GM23338 (cell line): ENCODE measurements at regions not wholly inside any gene's neighbourhood (a gene's known extent, or its start where the extent isn't known, plus 50 kb on each side); places are given as distances from the start of the nearest gene placed in this dataset.

Experiments
- ATAC-seq: fragments of 200-7000 bp; cut with Tn5 transposase; 3 replicates; pipeline ENCODE4 v1.9.1; 2020
- DNase-seq: peaks from one replicate; pipeline ENCODE4 v3.0.0-alpha.2; 2015; ENCODE audit warnings: low spot score
- H2AFZ ChIP-seq: fragments of 200-600 bp; sonication (generic); 2 replicates; pipeline ENCODE4 v1.8.0; 2016; ENCODE audit warnings: antibody characterized with exemption, mild to moderate bottlenecking, moderate library complexity
- H3F3A ChIP-seq: fragments of 200-600 bp; sonication (generic); replicated peaks from 2 replicates; pipeline ENCODE4 v1.8.0; 2017; ENCODE audit warnings: antibody characterized with exemption, mixed run types, low read depth
- H3K27ac ChIP-seq: fragments of 200-600 bp; sonication (generic); 2 replicates; pipeline ENCODE4 v1.6.1; 2016; ENCODE audit warnings: low read depth
- H3K27me3 ChIP-seq: fragments of 200-600 bp; sonication (generic); 2 replicates; pipeline ENCODE4 v1.8.0; 2016; ENCODE audit warnings: mild to moderate bottlenecking, mixed run types, moderate library complexity; ENCODE audit not compliant: insufficient read depth
- H3K36me3 ChIP-seq: fragments of 200-600 bp; sonication (generic); 2 replicates; pipeline ENCODE4 v1.8.0; 2016; ENCODE audit warnings: mild to moderate bottlenecking; ENCODE audit not compliant: insufficient read depth
- H3K4me1 ChIP-seq: fragments of 200-600 bp; sonication (generic); 2 replicates; pipeline ENCODE4 v1.8.0; 2016; ENCODE audit warnings: mild to moderate bottlenecking, moderate library complexity; ENCODE audit not compliant: insufficient read depth
- H3K4me2 ChIP-seq: fragments of 200-600 bp; sonication (generic); 2 replicates; pipeline ENCODE4 v1.7.1; 2017; ENCODE audit warnings: mixed run types
- H3K4me3 ChIP-seq: fragments of 200-600 bp; sonication (generic); 2 replicates; pipeline ENCODE4 v1.6.1; 2016; ENCODE audit warnings: mixed run types
- H3K79me2 ChIP-seq: fragments of 200-600 bp; sonication (generic); replicated peaks from 2 replicates; pipeline ENCODE4 v1.8.0; 2017; ENCODE audit warnings: mild to moderate bottlenecking; ENCODE audit not compliant: insufficient read depth
- H3K9me2 ChIP-seq: fragments of 200-600 bp; sonication (generic); 2 replicates; pipeline ENCODE4 v1.8.0; 2017; ENCODE audit not compliant: insufficient read depth
- H4K20me1 ChIP-seq: fragments of 200-600 bp; sonication (generic); replicated peaks from 2 replicates; pipeline ENCODE4 v1.8.0; 2017; ENCODE audit warnings: mild to moderate bottlenecking; ENCODE audit not compliant: insufficient read depth
- H3K27ac Mint-ChIP-seq: 2 replicates; pipeline ENCODE4 v1.8.0; 2020; ENCODE audit warnings: inconsistent platforms, mild to moderate bottlenecking, moderate library complexity, mixed read lengths
- H3K27me3 Mint-ChIP-seq: 3 replicates; pipeline ENCODE4 v1.8.0; 2022; ENCODE audit warnings: low read depth, mild to moderate bottlenecking, moderate library complexity, mixed read lengths, inconsistent platforms; ENCODE audit not compliant: insufficient read depth, poor library complexity
- H3K36me3 Mint-ChIP-seq: 3 replicates; pipeline ENCODE4 v1.8.0; 2021; ENCODE audit warnings: low read depth, mild to moderate bottlenecking, inconsistent platforms, moderate library complexity, mixed read lengths
- H3K4me1 Mint-ChIP-seq: 3 replicates; pipeline ENCODE4 v1.8.0; 2020; ENCODE audit warnings: mild to moderate bottlenecking, inconsistent platforms, mixed read lengths
- H3K4me3 Mint-ChIP-seq: 3 replicates; pipeline ENCODE4 v1.8.0; 2021; ENCODE audit warnings: moderate library complexity, mild to moderate bottlenecking, inconsistent platforms, mixed read lengths
- H3K9me3 Mint-ChIP-seq: 3 replicates; pipeline ENCODE4 v1.8.0; 2020; ENCODE audit warnings: moderate library complexity, mild to moderate bottlenecking, inconsistent platforms, mixed read lengths
- NANOG ChIP-seq: IDR thresholded peaks from 2 replicates; pipeline ENCODE4 v1.6.1; 2016; ENCODE audit warnings: antibody characterized with exemption, borderline replicate concordance
- POLR2AphosphoS5 ChIP-seq: IDR thresholded peaks from 2 replicates; pipeline ENCODE4 v1.6.1; 2016; ENCODE audit warnings: antibody characterized with exemption, low read depth
- TF ChIP-seq, protein P1 (sequence below): fragments of 250-450 bp; sonication (Bioruptor Pico); IDR thresholded peaks from 2 replicates; pipeline ENCODE4 v1.5.0; 2020; ENCODE audit warnings: mild to moderate bottlenecking, moderate library complexity
- TF ChIP-seq, protein P2 (sequence below): IDR thresholded peaks from 2 replicates; pipeline ENCODE4 v1.6.1; 2016; ENCODE audit warnings: antibody characterized with exemption
- TF ChIP-seq, protein P3 (sequence below), 2 experiments: fragments of 200-600 bp in 1 of 2; sonication (generic) in 1 of 2; conservative IDR thresholded peaks; 2 replicates each; pipeline versions ENCODE4 v1.5.1 to v1.6.1; 2016 to 2017; ENCODE audit warnings: antibody characterized with exemption in 2 of 2, low read depth in 2 of 2, mild to moderate bottlenecking in 2 of 2, moderate library complexity in 1 of 2
- TF ChIP-seq, protein P4 (sequence below): IDR thresholded peaks from one replicate; pipeline ENCODE4 v1.6.1; 2018; ENCODE audit warnings: antibody characterized with exemption; ENCODE audit not compliant: unreplicated experiment

DNA sequence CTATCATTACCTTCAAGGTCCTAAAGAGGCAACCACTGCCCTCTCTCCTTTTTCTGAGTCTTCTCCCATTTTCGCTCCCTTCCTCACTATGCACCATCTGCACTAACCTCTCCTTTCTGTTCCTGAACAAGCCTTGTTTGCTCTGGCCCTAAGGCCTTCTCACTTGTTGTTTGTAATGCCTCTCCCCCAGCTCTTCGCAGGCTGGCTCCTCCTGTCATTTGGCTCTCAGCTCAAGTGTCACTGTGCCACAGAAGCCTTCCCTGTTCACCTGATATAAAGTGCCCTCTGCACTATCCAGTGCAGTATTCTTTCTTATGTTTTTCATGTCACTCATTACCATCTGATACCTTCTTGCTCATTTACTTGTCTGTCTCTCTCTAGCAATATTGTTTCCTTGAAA, 303.7 kb downstream of the KCNN2 start:
- ATAC-seq = no peak

DNA sequence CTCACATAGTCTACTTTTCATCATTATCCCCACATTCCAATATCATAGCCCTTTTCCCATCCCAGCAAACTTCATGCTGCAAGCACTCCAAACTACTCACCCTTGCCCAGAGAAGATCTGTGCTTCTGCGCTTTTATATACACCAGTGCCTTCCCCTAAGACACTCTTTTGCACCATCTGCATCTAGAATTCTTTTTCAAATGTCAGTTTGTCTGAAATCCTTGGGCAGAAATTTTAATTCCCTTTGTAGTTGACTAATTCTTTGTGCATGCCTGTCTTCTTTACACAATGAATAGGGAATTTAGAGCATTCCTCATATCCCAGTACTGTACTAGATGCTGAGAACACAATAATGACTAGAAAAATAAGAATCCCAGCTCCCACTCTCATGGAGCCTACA, 298.9 kb downstream of the KCNN2 start:
- H3K27me3 ChIP-seq = no peaks in the 10 kb centered on the region
- DNase-seq (no peak), ATAC-seq (no peak)
- H3K9me2 ChIP-seq = no peaks in the 10 kb centered on the region
- Mint-ChIP-seq H3K36me3 (no peaks in the 10 kb centered on the region), H3K27ac (no peak overlapping the region), H3K9me3 (no peaks in the 10 kb centered on the region; the same call in 2 of the 3 replicates), H3K27me3 (peaks cover 7% of the 10 kb centered on the region), H3K4me3 (no peak overlapping the region), H3K4me1 (peaks cover 5% of the 10 kb centered on the region)
- H3K4me2 ChIP-seq = no peak overlapping the region
- no peak overlapping the region for H2AFZ ChIP-seq
- no peaks in the 10 kb centered on the region for H3K4me1 ChIP-seq
- H3F3A ChIP-seq = no peaks in the 10 kb centered on the region
- no peaks in the 10 kb centered on the region for H4K20me1 ChIP-seq
- no peak overlapping the region for H3K4me3 ChIP-seq
- no peaks in the 10 kb centered on the region for H3K79me2 ChIP-seq
- H3K27ac ChIP-seq = no peak overlapping the region
- H3K36me3 ChIP-seq = no peaks in the 10 kb centered on the region
- no peak for TF ChIP-seq NANOG
- TF ChIP-seq POLR2AphosphoS5 = no peak
- TF ChIP-seq, protein P1, sequence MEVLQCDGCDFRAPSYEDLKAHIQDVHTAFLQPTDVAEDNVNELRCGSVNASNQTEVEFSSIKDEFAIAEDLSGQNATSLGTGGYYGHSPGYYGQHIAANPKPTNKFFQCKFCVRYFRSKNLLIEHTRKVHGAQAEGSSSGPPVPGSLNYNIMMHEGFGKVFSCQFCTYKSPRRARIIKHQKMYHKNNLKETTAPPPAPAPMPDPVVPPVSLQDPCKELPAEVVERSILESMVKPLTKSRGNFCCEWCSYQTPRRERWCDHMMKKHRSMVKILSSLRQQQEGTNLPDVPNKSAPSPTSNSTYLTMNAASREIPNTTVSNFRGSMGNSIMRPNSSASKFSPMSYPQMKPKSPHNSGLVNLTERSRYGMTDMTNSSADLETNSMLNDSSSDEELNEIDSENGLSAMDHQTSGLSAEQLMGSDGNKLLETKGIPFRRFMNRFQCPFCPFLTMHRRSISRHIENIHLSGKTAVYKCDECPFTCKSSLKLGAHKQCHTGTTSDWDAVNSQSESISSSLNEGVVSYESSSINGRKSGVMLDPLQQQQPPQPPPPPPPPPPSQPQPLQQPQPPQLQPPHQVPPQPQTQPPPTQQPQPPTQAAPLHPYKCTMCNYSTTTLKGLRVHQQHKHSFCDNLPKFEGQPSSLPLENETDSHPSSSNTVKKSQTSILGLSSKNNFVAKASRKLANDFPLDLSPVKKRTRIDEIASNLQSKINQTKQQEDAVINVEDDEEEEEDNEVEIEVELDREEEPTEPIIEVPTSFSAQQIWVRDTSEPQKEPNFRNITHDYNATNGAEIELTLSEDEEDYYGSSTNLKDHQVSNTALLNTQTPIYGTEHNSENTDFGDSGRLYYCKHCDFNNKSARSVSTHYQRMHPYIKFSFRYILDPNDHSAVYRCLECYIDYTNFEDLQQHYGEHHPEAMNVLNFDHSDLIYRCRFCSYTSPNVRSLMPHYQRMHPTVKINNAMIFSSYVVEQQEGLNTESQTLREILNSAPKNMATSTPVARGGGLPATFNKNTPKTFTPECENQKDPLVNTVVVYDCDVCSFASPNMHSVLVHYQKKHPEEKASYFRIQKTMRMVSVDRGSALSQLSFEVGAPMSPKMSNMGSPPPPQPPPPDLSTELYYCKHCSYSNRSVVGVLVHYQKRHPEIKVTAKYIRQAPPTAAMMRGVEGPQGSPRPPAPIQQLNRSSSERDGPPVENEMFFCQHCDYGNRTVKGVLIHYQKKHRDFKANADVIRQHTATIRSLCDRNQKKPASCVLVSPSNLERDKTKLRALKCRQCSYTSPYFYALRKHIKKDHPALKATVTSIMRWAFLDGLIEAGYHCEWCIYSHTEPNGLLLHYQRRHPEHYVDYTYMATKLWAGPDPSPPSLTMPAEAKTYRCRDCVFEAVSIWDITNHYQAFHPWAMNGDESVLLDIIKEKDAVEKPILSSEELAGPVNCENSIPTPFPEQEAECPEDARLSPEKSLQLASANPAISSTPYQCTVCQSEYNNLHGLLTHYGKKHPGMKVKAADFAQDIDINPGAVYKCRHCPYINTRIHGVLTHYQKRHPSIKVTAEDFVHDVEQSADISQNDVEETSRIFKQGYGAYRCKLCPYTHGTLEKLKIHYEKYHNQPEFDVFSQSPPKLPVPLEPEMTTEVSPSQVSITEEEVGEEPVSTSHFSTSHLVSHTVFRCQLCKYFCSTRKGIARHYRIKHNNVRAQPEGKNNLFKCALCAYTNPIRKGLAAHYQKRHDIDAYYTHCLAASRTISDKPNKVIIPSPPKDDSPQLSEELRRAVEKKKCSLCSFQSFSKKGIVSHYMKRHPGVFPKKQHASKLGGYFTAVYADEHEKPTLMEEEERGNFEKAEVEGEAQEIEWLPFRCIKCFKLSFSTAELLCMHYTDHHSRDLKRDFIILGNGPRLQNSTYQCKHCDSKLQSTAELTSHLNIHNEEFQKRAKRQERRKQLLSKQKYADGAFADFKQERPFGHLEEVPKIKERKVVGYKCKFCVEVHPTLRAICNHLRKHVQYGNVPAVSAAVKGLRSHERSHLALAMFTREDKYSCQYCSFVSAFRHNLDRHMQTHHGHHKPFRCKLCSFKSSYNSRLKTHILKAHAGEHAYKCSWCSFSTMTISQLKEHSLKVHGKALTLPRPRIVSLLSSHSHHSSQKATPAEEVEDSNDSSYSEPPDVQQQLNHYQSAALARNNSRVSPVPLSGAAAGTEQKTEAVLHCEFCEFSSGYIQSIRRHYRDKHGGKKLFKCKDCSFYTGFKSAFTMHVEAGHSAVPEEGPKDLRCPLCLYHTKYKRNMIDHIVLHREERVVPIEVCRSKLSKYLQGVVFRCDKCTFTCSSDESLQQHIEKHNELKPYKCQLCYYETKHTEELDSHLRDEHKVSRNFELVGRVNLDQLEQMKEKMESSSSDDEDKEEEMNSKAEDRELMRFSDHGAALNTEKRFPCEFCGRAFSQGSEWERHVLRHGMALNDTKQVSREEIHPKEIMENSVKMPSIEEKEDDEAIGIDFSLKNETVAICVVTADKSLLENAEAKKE (CRISPR knock-in tag) = no peak
- TF ChIP-seq, protein P2, sequence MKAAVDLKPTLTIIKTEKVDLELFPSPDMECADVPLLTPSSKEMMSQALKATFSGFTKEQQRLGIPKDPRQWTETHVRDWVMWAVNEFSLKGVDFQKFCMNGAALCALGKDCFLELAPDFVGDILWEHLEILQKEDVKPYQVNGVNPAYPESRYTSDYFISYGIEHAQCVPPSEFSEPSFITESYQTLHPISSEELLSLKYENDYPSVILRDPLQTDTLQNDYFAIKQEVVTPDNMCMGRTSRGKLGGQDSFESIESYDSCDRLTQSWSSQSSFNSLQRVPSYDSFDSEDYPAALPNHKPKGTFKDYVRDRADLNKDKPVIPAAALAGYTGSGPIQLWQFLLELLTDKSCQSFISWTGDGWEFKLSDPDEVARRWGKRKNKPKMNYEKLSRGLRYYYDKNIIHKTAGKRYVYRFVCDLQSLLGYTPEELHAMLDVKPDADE = no peak

More for the DNA sequence above, 303.7 kb downstream of the KCNN2 start:
- Histone ChIP-seq H3F3A (no peaks in the 10 kb centered on the region), H4K20me1 (no peaks in the 10 kb centered on the region), H3K4me1 (no peaks in the 10 kb centered on the region), H3K4me3 (no peak overlapping the region), H3K4me2 (no peak overlapping the region), H3K27me3 (no peaks in the 10 kb centered on the region), H3K9me2 (no peaks in the 10 kb centered on the region), H3K36me3 (no peaks in the 10 kb centered on the region), H3K27ac (no peak overlapping the region), H3K79me2 (no peaks in the 10 kb centered on the region), H2AFZ (no peak overlapping the region)
- TF ChIP-seq, protein P3, sequence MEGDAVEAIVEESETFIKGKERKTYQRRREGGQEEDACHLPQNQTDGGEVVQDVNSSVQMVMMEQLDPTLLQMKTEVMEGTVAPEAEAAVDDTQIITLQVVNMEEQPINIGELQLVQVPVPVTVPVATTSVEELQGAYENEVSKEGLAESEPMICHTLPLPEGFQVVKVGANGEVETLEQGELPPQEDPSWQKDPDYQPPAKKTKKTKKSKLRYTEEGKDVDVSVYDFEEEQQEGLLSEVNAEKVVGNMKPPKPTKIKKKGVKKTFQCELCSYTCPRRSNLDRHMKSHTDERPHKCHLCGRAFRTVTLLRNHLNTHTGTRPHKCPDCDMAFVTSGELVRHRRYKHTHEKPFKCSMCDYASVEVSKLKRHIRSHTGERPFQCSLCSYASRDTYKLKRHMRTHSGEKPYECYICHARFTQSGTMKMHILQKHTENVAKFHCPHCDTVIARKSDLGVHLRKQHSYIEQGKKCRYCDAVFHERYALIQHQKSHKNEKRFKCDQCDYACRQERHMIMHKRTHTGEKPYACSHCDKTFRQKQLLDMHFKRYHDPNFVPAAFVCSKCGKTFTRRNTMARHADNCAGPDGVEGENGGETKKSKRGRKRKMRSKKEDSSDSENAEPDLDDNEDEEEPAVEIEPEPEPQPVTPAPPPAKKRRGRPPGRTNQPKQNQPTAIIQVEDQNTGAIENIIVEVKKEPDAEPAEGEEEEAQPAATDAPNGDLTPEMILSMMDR (conservative IDR thresholded peaks at IDR 0.05; ENCODE audit: low read depth in 2 of 2) = no peak
- TF ChIP-seq, protein P4, sequence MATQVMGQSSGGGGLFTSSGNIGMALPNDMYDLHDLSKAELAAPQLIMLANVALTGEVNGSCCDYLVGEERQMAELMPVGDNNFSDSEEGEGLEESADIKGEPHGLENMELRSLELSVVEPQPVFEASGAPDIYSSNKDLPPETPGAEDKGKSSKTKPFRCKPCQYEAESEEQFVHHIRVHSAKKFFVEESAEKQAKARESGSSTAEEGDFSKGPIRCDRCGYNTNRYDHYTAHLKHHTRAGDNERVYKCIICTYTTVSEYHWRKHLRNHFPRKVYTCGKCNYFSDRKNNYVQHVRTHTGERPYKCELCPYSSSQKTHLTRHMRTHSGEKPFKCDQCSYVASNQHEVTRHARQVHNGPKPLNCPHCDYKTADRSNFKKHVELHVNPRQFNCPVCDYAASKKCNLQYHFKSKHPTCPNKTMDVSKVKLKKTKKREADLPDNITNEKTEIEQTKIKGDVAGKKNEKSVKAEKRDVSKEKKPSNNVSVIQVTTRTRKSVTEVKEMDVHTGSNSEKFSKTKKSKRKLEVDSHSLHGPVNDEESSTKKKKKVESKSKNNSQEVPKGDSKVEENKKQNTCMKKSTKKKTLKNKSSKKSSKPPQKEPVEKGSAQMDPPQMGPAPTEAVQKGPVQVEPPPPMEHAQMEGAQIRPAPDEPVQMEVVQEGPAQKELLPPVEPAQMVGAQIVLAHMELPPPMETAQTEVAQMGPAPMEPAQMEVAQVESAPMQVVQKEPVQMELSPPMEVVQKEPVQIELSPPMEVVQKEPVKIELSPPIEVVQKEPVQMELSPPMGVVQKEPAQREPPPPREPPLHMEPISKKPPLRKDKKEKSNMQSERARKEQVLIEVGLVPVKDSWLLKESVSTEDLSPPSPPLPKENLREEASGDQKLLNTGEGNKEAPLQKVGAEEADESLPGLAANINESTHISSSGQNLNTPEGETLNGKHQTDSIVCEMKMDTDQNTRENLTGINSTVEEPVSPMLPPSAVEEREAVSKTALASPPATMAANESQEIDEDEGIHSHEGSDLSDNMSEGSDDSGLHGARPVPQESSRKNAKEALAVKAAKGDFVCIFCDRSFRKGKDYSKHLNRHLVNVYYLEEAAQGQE = no peak
- H3K27ac Mint-ChIP-seq = no peak overlapping the region
- no peaks in the 10 kb centered on the region for H3K4me1 Mint-ChIP-seq
- H3K36me3 Mint-ChIP-seq = peaks cover under 1% of the 10 kb centered on the region
- DNase-seq = no peak
- no peak overlapping the region for H3K4me3 Mint-ChIP-seq
- peaks cover 7% of the 10 kb centered on the region for H3K27me3 Mint-ChIP-seq
- H3K9me3 Mint-ChIP-seq = peaks cover 5% of the 10 kb centered on the region; the same call in 2 of the 3 replicates
